Pancreas (tissue), 10 donors: ENCODE measurements at regions not wholly inside any gene's neighbourhood (a gene's known extent, or its start where the extent isn't known, plus 50 kb on each side); places are given as distances from the start of the nearest gene placed in this dataset.

Source experiments
- ATAC-seq, 4 donors: fragments of 200-7000 bp; cut with Tn5 transposase; one replicate each; pipeline versions ENCODE4 v1.8.0 to v1.9.1; 2020; ENCODE audit warnings: mild to moderate bottlenecking in 4 of 4, moderate library complexity in 4 of 4
- DNase-seq, 6 donors: peaks; one replicate each; pipeline ENCODE4 v3.0.0-alpha.2; 2020
- FAIRE-seq: peaks from 2 replicates; lab custom pipeline; 2012; peaks lifted over from hg19 to GRCh38; lab: Jason Lieb, UNC
- H3K27ac ChIP-seq, 4 donors: fragments of 200-600 bp; sonication (generic); 1 replicate in 3 of 4; 2 replicates in 1 of 4; pipeline versions ENCODE4 v1.5.0 to v1.8.0; 2020
- H3K27me3 ChIP-seq, 4 donors: fragments of 200-600 bp; one replicate each; pipeline ENCODE4 v1.8.0; 2021
- H3K36me3 ChIP-seq, 3 donors: fragments of 200-600 bp; sonication (generic) in 1 of 3; one replicate each; pipeline versions ENCODE4 v1.5.0 to v1.8.0; 2020 to 2021
- H3K4me1 ChIP-seq, 3 donors: fragments of 200-600 bp; one replicate each; pipeline ENCODE4 v1.8.0; 2021
- H3K4me3 ChIP-seq, 4 donors: fragments of 200-600 bp; sonication (generic) in 2 of 4; one replicate each; pipeline versions ENCODE4 v1.5.0 to v1.8.0; 2020 to 2021
- H3K9me3 ChIP-seq, 4 donors: fragments of 200-600 bp; one replicate each; pipeline ENCODE4 v1.8.0; 2021
- CTCF ChIP-seq, 4 donors: fragments of 200-600 bp; sonication (generic) in 3 of 4; IDR thresholded peaks; one replicate each; pipeline versions ENCODE4 v1.5.0 to v1.8.0; 2021; ENCODE audit warnings: antibody characterized with exemption in 4 of 4
- WGBS, 2 donors: extraction: QIAGEN DNeasy Blood & Tissue Kit; methylation state at CpG; one replicate each; pipeline ENCODE4 v1.1.7; 2013; 5-methylcytosine and 5-hydroxymethylcytosine counted together
- intact Hi-C, 3 donors: fragments of 100-400 bp; cut with DNase I; formaldehyde crosslinking; loops; one replicate each; pipeline versions ENCODE4 v1.11.1 to v1.14.2; 2022
- donor health status: healthy with polysubstance abuse.
- donor health status: DM: no; HTN: no; CAD: no; lungs with moderate emphysema.
- donor health status: DM: no; HTN: no; CAD: no.
- donor health status: control.
- donor health status: control.
- donor health status: Bipolar disorder and iron deficiency.
- donor health status: DM: yes; HTN: yes; CAD: no.
- donor health status: DM: no; HTN: no; CAD: no.
- donor health status: DM: no; HTN: no; CAD: no.
- donor health status: DM: yes; HTN: yes; CAD: no.

DNA sequence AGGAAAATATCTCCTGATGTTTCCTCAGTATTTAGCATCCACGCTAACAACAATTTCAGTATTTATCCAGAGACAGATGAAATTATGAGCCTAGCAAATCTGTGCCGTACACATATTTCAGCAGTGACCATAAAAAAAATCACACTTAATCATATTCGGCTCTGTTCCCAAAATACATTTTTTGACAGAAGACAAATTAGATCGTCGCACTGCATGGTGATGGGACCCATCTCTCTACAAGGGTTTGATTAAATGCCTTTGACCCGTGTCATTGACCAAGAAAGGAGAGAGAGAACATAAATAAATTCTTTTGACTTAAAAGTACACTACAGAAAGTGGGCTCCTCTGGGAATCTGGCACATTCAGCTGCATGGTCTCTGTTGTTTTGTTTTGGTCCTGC lies 215.3 kb upstream of the SEMA6D start:
- Histone ChIP-seq H3K9me3 (no peaks in the 10 kb centered on the region), H3K36me3 (no peaks in the 10 kb centered on the region), H3K4me1 (no peaks in the 10 kb centered on the region), H3K27ac (no peak overlapping the region), H3K27me3 (no peaks in the 10 kb centered on the region), H3K4me3 (no peak overlapping the region)
- FAIRE-seq, result no peak
- intact Hi-C loops, result no loop called here
- TF ChIP-seq CTCF (IDR thresholded peaks at IDR 0.05), result no peak
- ATAC-seq, result no peak
- 84 to 85% methylated on average over 6 of the region's 6 CpGs for WGBS, 2 donors
- DNase-seq, result no peak

DNA sequence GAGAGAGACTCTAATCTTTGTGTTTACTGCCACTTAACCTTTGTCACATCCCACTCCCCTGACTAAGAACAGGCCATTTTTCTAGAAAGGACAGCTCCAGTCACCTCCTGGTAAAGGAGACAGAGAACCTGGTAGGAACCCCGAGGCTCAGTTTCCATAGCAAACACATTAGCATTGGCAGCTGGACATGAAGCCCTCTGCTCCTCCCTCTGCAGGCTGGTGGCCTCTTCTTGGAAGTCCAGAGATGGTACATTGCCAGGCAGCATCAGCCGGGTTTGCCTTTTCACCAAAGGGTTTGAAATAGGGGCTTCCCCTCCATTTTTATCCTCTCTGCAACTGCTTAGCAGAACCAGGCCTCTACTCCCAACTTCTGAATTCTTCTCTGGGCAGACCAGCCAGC lies 213.4 kb upstream of the SEMA6D start:
- H3K27me3 ChIP-seq, result no peaks in the 10 kb centered on the region
- FAIRE-seq (no peak), DNase-seq (no peak), ATAC-seq (no peak)
- no peaks in the 10 kb centered on the region for H3K4me1 ChIP-seq
- H3K4me3 ChIP-seq, result no peak overlapping the region
- intact Hi-C loops, result no loop called here
- WGBS, 2 donors, result 71 to 77% methylated on average over 2 of the region's 2 CpGs
- H3K36me3 ChIP-seq, result no peaks in the 10 kb centered on the region
- H3K9me3 ChIP-seq, result no peaks in the 10 kb centered on the region
- TF ChIP-seq CTCF (IDR thresholded peaks at IDR 0.05), result no peak
- H3K27ac ChIP-seq, result no peak overlapping the region

DNA sequence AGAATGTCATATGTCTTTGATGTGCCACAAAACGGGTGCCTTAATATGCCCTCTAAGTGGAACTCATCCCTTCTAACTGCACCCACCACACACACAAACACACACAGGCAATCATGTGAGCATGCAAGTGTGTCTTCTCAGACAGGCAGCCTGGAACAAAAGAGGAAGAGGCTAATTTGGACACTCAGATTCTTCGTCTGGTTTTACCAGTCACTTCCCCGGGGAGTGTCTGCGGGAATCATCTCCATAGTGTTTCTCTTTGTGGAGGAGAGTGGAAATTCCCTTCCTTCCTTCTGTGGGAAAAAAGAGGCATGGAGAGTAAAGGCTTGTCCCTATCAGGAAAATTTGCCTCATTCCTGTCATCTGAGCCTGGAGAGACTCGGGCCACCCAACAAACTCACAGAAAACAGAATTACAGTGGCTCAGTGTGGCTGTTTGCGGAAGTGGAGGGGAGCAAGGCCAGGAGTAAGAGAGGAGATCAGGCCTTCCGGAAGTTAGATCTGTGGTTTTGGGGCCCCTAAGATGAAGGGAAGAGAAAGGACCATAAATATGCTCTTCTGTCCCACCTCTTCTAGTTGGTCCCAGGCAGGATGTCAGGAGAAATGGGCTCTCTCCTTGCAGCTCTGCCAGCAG lies 212.6 kb upstream of the SEMA6D start:
- intact Hi-C loops, result no loop called here
- no peak for TF ChIP-seq CTCF (IDR thresholded peaks at IDR 0.05)
- FAIRE-seq (no peak), ATAC-seq (peak in 2 of 4 donors; percentile 55 to 65), DNase-seq (no peak)
- Histone ChIP-seq H3K36me3 (no peaks in the 10 kb centered on the region), H3K27me3 (no peaks in the 10 kb centered on the region), H3K4me3 (no peak overlapping the region), H3K4me1 (no peaks in the 10 kb centered on the region), H3K9me3 (no peaks in the 10 kb centered on the region), H3K27ac (no peak overlapping the region)
- 78 to 80% methylated on average over 7 of the region's 7 CpGs for whole genome bisulfite sequencing, 2 donors

DNA sequence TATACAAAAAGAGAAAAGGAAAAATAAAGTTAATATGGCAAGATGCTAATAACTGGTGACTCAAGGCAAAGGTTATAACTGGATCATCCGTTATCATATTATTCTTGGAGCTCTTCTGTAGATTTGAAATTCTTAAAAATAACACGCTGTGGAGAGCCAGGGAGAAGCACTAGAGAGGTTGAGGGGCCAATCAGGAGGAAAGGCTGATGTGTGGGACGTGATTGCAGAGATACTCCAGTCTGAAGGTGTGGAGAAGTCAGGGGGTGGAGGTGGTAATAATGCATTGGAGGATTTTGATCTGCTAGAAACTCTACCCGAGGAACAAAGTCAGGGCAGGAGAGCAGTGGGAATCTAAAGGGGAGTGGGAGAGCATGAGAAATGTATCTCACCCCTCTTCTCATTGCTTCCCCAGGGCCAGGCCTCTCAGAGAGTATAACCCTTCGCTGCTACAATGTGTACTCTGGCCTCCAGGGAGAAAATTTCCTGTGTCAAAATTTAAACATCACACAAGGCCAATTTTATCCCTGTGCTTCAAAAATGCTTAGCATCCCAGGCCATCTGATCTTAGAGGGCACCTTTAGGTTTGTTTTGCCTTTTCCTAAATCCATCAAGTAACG lies 211.5 kb upstream of the SEMA6D start:
- no peak for DNase-seq
- Histone ChIP-seq H3K4me1 (no peaks in the 10 kb centered on the region), H3K27me3 (no peaks in the 10 kb centered on the region), H3K9me3 (no peaks in the 10 kb centered on the region), H3K27ac (no peak overlapping the region), H3K4me3 (no peak overlapping the region), H3K36me3 (no peaks in the 10 kb centered on the region)
- ATAC-seq, result peak in 1 of 4 donors; percentile 16
- FAIRE-seq, result no peak
- no peak for TF ChIP-seq CTCF (IDR thresholded peaks at IDR 0.05)
- intact Hi-C loops, result no loop called here
- WGBS, 2 donors, result 81 to 83% methylated on average over 6 of the region's 6 CpGs
